NCI-H345 treated with DMSO at 0.1 percent for 48 hours (cell line): ENCODE measurements at regions not wholly inside any gene's neighbourhood (a gene's known extent, or its start where the extent isn't known, plus 50 kb on each side); places are given as distances from the start of the nearest gene placed in this dataset.

Experiments used
- DNase-seq: peaks from one replicate; lab custom pipeline; 2025; ENCODE audit not compliant: unreplicated experiment; lab: John Stamatoyannopoulos, UW

DNA sequence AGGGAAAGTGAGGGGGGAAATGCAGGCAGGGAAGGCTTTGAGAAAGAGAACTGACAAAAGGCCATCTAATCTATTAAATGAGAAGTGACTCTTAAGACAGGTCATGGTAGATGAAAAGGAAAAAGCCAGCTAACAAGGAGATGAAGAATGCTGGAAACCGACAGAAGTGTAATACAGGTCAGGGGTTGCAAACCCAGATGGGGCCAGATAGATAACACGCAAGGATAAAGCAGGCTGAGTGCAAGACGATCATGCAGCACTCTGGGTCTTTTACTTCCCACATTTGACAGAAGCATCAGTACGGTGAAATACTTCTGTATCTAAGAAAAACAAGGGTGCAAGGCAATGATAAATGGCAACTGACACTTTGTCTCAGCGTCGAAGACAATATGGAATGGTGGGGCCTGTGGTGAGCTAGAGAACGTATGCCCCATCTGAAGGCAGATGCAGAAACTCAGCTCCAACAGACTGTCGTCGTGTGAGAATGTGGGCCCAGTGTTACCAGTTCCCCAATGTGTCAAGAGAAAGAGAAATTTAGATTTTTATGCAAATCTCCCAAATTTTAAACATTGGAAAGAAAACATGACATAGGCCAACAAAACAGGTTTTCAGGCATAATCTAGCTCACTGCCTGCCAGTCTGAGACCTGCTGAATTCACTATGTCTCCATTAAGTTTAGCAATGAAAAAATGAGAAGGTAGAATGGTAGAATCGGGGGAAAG, 187.4 kb downstream of the PHLDA1 start:
- no peak for DNase-seq

DNA sequence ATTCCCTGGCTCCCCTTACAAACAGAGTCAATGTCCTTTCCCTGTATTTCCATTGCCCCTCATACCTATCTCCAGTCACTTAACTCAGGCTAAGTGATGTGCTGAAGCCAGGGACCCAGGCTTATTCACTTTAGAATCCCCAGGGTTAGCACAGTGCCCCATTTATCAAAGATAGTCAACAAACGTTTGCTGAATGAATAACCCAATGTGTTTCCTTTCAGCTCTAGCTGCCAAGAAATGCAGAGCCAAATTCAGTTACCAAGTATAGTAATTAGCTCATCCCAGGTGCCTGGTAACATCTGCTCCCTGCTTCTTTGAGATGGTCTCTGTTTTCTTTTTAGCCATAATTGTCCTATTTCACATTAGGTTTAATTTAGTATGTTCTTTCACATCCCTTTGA, 189.5 kb downstream of the PHLDA1 start:
- DNase-seq, result no peak

DNA sequence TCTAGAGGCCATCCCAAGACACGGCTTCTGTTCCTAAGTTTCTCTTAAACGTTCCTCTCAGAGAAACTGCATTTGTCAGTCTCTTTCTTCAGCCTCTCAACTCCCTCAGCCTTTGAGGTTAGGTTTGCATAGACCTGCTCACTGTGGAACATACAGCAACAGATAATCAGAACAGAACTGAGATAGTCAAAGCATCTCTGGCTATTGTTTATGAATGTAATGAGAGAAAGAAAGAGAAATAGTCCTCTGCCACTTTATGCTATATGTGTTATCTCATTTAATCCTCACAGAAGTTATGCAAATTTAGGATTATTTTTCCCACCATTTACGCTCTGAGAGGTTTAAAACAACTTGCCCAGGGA, 190.6 kb downstream of the PHLDA1 start:
- DNase-seq, result no peak

DNA sequence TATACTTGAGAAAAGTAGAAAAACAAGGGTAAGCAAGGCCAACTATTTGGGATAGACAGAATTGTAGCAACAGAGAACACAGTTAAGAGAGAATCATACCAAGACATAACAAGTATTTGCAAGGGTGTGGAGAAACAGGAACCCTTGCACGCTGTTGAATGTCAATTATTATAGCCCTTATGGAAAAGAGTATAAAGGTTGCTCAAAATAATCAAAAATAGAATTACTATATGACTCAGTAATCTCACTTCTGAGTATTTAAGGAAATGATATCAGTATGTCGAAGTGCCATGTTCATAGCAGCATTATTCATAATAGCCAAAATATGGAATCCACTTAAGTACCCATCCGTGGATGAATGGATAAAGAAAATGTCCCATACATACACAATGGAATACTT, 193.3 kb downstream of the PHLDA1 start:
- no peak for DNase-seq

DNA sequence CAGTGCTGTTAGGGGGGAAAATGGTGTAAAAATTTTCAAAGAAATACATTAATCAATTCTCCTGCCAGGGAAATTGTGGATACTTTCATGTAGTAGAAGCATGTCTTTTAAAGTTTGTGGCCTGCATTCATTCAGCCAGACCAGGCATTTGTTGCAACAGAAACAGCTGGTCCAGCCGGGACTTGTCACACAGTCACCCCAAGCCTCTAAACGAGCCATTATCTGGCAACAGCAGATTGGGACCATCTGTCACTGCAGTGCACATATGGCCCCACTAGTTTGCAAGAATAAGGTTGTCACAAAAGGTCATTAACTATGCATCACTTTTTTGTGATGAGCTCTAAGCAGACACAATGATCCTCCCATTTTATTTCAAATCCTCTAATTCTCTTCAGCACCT, 193.9 kb downstream of the PHLDA1 start:
- no peak for DNase-seq

DNA sequence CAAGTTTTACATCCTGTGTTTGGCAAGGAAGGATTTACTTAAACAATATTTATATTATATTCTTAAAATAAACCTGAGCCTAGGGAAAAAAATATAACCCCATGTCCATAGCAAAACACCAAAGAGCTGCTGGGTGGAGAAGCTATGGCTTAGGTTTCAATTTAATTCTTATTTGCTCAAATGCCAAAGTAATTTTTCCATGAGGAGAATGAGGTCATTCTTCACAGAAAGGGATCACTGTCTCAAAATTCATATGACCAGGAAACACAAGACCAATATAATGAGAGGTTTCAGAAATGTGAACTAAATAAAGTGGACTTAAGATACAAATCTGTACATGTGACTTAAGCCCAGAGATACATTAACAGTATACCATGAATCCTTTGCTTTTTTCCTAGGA, 195.0 kb downstream of the PHLDA1 start:
- no peak for DNase-seq

DNA sequence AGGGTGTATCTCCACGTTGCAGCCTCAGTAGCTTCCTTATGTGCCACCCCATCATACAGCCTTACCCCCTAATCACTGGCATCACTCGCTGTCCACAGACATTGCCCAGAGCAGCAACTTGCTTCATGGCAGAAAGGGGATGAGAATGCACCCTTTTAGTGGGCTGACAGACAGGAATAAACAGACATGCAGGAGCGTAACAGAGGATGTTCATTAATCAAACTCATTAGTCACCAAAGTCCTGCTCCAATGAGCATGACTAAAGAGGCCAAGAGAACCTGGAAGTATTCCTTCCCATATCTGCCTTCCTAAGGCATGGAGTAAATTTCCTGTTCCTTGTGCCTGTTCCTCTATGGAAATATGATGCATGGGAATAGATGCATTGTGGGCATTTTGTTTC, 197.0 kb downstream of the PHLDA1 start:
- no peak for DNase-seq

DNA sequence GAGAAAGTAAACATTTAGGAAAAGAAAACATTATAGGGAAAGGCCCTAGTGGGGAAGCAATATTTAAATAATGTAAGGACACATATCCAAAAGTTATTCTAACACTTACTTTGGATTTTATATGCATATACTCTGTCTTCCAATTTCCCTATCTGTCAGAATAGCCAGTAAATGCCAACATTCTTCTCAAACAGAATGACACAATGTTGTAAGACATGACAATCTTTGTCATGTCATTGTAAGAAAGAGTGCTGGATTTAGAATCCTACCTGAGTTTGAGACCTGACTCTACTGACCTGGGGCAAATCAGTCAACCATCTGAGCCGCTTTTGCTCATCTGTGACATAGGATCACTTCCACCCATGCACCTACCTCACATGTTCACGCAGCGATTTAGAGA, 198.3 kb downstream of the PHLDA1 start:
- no peak for DNase-seq

DNA sequence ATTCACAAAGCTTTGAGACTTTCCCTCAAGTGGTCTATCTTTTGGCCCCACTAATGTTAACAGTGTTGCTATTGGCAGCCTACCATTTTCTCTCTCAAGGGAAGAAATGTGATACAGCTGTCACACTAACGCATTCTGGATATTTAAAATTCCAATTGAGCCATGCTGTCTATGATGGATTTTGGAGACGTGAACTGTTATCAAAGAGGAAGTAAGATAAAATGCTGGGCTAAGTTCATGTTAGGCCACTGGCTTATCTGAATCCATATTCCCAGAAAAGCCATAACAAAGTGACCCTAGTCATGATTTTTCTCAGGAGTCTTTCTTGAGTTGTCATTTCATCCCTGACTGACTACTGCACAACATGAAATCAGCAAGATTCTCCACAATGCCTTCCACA, 200.2 kb downstream of the PHLDA1 start:
- DNase-seq, result no peak

DNA sequence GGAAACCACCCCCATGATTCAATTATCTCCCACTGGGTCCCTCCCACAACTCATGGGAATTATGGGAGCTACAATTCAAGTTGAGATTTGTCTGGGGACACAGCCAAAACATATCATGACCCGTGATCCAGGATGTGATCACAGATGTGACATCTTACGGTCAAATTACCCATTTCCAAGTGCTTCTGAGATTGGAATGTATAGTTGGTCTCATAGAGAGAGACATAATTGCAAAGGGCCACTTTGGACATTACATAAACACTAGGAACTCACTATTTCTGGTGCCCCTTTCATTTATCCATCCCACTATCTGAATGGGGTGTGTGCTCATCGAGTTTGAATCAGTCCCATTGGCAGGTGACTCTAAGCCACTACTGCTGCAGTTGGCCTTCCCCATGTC, 204.5 kb downstream of the PHLDA1 start:
- DNase-seq, result no peak

DNA sequence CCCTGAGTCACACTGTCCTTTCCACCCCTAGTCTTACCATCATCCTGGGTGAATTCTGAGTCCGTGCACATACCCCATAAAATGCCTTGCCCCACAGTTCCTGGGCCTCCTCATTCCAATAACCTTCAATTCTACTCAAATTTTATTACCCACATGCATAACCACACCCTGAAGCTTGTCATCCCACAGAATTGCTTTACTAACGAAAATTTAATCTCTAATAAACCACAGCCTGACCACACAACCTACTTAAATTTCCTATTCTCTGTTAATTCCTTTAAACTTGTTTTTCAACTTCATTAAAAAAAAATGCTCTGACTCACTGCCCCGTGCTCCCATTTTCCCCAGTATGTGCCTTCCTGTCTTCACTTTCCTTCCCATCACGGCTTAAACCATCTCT, 205.9 kb downstream of the PHLDA1 start:
- DNase-seq, result no peak

DNA sequence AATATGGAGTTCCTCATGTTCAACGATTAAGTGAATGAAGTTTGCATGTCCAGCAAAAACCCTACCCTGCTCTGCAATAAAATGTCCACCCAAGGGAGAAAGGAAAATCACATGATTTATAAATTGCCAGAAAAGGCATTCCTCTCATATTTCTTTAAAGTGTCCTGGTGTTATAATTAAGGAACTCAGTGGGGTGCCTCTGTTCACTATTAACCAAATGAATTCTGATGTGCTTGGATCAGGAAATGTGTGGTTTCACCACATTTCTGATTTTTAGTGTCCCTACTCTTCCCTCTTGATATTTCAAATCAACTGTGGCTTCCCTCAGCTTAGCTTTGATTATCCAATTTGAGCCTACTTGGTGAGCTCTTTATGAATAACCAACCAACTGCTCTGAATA, 208.1 kb downstream of the PHLDA1 start:
- no peak for DNase-seq

DNA sequence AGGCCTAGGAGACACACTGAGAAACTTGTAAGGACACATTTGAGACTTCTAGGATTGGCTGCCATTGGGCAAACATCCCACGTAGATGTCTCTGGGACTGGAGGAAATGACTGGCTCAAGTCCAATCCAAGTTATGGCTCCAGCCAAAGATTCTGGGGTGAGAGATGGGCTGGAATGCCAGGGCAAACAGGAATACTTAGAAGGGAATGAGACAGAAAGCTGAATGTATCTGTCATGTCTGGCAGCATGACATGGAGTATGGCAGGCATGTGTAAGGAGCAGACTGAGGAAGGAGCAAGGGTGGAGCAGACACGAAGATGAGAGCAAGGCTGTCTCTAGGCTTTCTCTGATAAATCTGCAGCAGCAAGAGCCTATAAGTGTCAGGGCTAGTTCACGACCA, 209.2 kb downstream of the PHLDA1 start:
- no peak for DNase-seq

DNA sequence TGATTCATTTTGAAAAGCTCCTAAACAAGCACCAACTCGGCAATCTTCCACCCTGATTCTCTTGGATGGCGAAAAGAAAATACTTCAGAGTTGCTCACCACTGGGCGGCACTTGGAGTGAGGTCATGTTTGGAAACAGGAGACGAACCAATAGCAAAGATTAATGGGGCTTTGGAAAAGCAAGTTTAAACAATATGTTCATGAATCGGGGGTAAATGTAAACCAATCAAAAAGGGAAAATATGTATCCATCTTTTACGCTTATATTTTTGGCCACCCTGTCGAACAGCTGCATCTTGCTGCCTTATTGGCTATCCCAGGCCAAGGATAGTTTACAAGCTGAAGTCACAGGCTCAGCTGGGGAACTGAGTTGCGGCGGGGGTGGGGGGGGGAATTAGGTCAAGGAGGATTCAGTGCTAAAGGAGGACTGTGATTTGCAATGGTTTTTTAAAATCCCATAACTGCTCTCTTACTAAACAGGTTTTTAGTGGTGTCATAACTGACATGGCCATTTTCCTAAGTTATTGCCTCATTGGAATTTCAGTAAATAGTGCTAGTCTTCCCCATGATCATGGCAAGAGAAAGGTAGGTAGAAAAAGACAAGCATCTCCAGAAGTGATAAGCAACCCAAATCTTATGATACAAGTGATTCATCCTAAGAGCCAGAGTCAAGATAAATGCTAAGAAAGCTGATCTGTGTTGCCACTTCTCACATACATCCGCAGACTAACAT, 210.6 kb downstream of the PHLDA1 start:
- no peak for DNase-seq

DNA sequence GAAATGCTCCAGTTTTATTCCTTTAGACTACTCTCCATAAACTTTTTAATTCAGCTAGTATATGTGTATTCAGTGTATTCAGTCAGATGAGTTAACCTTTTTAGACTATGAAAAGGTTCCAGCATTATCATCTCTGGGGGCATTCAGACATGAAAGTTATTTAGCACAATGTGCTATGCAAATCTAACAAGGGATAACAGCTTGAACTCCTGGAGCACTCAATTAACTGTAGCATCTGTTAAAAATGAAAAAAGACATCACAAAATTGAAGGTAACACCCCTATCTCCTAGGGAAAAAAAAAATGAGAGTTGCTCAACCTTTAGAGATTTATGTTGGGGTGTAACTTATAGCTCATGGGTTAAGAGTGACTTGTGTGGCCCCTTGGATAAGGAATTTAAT, 211.5 kb downstream of the PHLDA1 start:
- no peak for DNase-seq

DNA sequence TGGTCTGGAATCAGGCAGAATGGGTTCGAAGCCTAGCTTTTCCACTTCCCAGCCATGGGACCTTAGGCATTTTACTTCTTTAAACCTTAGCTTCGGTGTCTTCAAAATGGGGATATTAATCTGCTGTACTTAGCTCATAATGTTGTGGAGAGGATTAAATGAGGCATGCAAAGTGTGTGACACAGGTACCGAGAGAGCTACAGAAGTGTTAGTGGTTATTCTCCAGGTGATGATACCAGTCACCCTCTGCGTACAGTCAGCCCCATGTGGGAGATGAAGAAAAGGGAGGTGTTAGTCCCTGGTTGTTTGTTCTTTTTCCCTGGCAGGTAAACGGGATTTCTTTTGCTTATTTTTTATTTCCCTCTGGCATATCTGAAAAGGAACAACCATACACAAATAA, 212.1 kb downstream of the PHLDA1 start:
- no peak for DNase-seq

DNA sequence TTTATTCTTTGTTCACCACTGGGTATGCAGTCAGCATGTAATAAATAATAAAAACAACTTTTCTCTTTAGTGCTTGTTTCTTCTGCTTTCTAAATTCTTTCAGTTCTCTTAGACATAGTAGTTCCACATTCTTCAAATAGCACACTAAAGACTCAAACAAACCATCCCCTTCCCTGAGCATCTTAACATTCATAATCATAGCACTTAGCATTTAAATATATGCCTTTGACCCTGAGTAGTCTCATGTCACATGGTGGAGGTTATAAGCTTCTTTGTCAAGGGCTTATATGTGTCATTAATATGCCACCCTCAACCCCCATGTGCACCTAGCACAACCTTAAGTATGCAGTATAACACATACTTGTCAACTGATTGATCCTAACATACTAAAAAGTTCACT, 212.7 kb downstream of the PHLDA1 start:
- no peak for DNase-seq

DNA sequence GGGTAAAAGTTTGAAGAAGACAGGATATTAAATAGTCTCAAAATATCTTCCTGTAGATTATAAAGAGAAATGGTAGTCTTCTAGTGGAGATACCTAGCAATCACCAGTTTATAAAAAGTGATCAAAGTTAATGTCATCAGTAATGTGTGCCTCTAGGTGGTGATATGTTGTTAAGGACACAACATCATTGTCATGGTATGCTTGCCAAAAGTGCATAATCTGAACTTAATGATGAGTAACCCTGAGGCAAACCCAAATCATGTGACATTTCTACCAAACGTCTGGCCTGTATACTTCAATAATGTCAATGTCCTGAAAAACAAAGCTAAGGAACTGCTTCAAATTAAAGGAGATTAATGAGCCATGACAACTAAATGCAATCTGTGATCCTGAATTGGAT, 214.7 kb downstream of the PHLDA1 start:
- DNase-seq, result no peak

DNA sequence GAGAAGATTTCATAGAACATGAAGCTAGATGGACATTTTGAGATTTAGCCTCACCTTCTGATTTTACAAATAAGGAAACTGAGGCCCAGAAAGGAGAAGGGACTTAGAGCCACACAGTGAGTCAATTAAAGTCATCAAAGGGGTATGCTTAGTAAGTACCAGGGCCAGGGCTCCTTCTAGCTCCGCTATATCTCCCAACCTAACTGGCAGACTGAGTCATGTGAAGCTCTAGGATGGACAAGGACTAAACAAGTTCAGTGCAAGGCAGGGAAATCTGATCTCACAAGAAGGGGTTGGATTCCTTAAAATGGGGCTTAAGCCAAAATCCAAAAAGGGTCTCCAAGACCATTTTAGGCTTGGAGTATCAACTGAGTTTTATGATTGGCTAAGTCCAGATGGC, 215.8 kb downstream of the PHLDA1 start:
- DNase-seq, result no peak

DNA sequence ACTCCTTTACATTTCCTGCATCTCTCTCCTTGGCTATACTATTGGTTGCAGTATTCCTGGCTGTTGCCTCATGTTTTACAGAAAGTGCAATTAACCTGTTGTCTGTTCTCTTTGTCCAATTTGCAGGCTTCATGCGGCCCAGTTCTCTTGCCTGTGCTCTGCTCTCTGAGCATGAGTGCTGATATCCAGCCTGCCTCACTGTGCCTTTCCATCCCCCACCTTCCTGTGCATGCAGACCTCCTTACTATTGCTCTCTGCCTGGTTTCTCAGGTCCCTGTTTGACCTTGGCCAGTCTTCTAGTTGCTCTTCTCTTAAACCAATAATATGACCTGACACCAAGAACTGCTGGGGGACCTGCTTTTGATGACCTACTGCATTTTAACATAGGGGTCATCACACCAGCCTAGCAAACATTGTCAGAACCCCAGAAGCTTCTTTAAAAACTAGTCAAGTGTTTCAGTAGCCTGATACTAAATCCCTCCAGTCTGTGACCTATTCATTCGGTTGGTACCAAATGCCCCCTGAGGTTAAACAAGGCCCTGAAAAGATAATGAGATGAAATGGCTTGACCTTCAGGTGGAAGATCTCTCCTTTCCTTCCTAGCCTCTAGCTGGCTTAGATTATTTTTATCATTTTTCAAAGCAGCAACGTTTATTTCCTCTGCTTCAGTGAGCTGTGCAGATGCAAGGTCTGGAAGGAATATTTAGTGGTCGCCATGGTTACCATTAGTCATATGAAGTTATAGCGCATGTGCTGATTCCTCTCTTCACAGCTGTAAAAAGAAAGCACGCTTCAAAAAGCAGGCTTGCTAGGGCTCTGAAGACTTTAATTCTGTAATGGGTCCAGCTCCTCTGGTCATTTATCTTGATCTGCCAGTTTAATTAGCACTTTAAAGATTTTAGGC, 216.5 kb downstream of the PHLDA1 start:
- DNase-seq, result no peak

DNA sequence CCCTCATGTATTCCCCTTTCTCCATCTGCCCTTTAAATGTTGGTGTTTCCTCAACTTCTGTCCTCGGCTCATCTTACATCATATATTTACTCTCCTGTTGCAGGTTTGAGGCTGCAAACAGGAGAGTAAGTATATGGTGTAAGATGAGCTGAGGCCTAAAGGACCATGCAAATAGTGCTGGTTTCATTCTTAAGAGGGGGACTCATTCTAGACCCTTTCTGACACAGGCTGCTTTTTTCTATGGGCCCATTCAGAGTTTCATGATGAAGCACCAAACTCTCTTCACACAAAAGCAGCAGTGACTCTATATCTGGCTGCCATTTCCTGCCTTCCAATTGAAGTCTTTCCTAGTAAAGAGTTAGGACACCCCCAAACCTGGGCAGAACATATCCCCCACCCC, 218.5 kb downstream of the PHLDA1 start:
- no peak for DNase-seq
